IMR-90 (cell line): ENCODE measurements at regions not wholly inside any gene's neighbourhood (a gene's known extent, or its start where the extent isn't known, plus 50 kb on each side); places are given as distances from the start of the nearest gene placed in this dataset.

ENCODE experiments used
- ATAC-seq: fragments of 200-7000 bp; cut with Tn5 transposase; 2 replicates; pipeline ENCODE4 v1.9.1; 2020; ENCODE audit warnings: low read depth, mild to moderate bottlenecking, moderate library complexity
- BruUV-seq: library from RNA; stranded (reverse); fragments of 400-500 nt; replicated peaks from 2 replicates; lab custom pipeline; 2021; lab: Mats Ljungman, UMichigan
- CTCF ChIA-PET: fragments of 300-600 bp; formaldehyde crosslinking; extraction: SDS; loops from one replicate; lab custom pipeline; 2021; ENCODE audit warnings: antibody characterized with exemption; lab: Yijun Ruan, JAX
- POLR2A ChIA-PET: fragments of 300-600 bp; sonication (Branson Sonifier 250); formaldehyde crosslinking; loops from one replicate; lab custom pipeline; 2022; ENCODE audit warnings: antibody characterized with exemption; ENCODE audit not compliant: unreplicated experiment; lab: Charles Lee
- DNase-seq: peaks from one replicate; pipeline ENCODE4 v3.0.0; 2013
- H2AFZ ChIP-seq: replicated peaks from 2 replicates; pipeline ENCODE3; 2013; ENCODE audit warnings: low read length, mild to moderate bottlenecking; ENCODE audit not compliant: poor library complexity
- H2AK5ac ChIP-seq: 2 replicates; pipeline ENCODE4 v1.6.1; 2013; ENCODE audit warnings: low read depth, low read length, inconsistent platforms
- H2AK9ac ChIP-seq: replicated peaks from 2 replicates; pipeline ENCODE3; 2013; ENCODE audit warnings: mild to moderate bottlenecking, low read depth, low read length, moderate library complexity; ENCODE audit not compliant: poor library complexity
- H2BK120ac ChIP-seq: 2 replicates; pipeline ENCODE4 v1.6.1; 2013; ENCODE audit warnings: low read depth, low read length, inconsistent platforms
- H2BK15ac ChIP-seq: 3 replicates; pipeline ENCODE4 v1.6.1; 2013; ENCODE audit warnings: low read depth, low read length, inconsistent platforms
- H2BK20ac ChIP-seq: 2 replicates; pipeline ENCODE4 v1.6.1; 2013; ENCODE audit warnings: low read depth, mild to moderate bottlenecking, inconsistent platforms, low read length, moderate library complexity
- H2BK5ac ChIP-seq: 2 replicates; pipeline ENCODE4 v1.6.1; 2013; ENCODE audit warnings: mild to moderate bottlenecking, low read depth, low read length, inconsistent platforms; ENCODE audit not compliant: poor library complexity, severe bottlenecking
- H3K14ac ChIP-seq: replicated peaks from 2 replicates; pipeline ENCODE4 v1.6.1; 2013; ENCODE audit warnings: low read depth, low read length, inconsistent platforms
- H3K18ac ChIP-seq: 2 replicates; pipeline ENCODE4 v1.6.1; 2013; ENCODE audit warnings: low read depth, low read length, control low read depth
- H3K23ac ChIP-seq: 2 replicates; pipeline ENCODE4 v1.6.1; 2013; ENCODE audit warnings: low read depth, low read length, inconsistent platforms
- H3K27ac ChIP-seq: 2 replicates; pipeline ENCODE4 v1.5.1; 2013; ENCODE audit warnings: mild to moderate bottlenecking, control low read depth, low read length; ENCODE audit not compliant: insufficient read depth
- H3K27me3 ChIP-seq: 2 replicates; pipeline ENCODE4 v1.6.1; 2013; ENCODE audit warnings: low read length; ENCODE audit not compliant: control insufficient read depth, insufficient read depth
- H3K36me3 ChIP-seq: 2 replicates; pipeline ENCODE4 v1.6.1; 2013; ENCODE audit warnings: low read length, mixed read lengths; ENCODE audit not compliant: control insufficient read depth, insufficient read depth
- H3K4ac ChIP-seq: 2 replicates; pipeline ENCODE4 v1.6.1; 2013; ENCODE audit warnings: low read depth, low read length, inconsistent platforms
- H3K4me1 ChIP-seq: 2 replicates; pipeline ENCODE4 v1.6.1; 2013; ENCODE audit warnings: low read length, mixed read lengths; ENCODE audit not compliant: control insufficient read depth, insufficient read depth
- H3K4me2 ChIP-seq: 2 replicates; pipeline ENCODE4 v1.6.1; 2013; ENCODE audit warnings: low read depth, mild to moderate bottlenecking, control low read depth, low read length, moderate library complexity
- H3K4me3 ChIP-seq: 2 replicates; pipeline ENCODE4 v1.5.1; 2013; ENCODE audit warnings: low read depth, mild to moderate bottlenecking, control low read depth, low read length, moderate library complexity; ENCODE audit not compliant: insufficient read depth
- H3K56ac ChIP-seq: 2 replicates; pipeline ENCODE4 v1.6.1; 2013; ENCODE audit warnings: low read length, inconsistent platforms; ENCODE audit not compliant: insufficient read depth; ENCODE audit errors: extremely low read depth
- H3K79me1 ChIP-seq, 2 experiments: 2 replicates each; pipeline ENCODE4 v1.6.1; 2013; ENCODE audit warnings: low read length in 2 of 2, inconsistent platforms in 1 of 2, low read depth in 1 of 2
- H3K9ac ChIP-seq: 2 replicates; pipeline ENCODE4 v1.6.1; 2013; ENCODE audit warnings: low read depth, low read length, control low read depth
- H3K9me1 ChIP-seq: 2 replicates; pipeline ENCODE4 v1.6.1; 2013; ENCODE audit warnings: low read length, inconsistent platforms; ENCODE audit not compliant: insufficient read depth
- H3K9me3 ChIP-seq: 2 replicates; pipeline ENCODE4 v1.6.1; 2013; ENCODE audit warnings: low read length; ENCODE audit not compliant: control insufficient read depth, insufficient read depth
- H4K20me1 ChIP-seq: 2 replicates; pipeline ENCODE4 v1.6.1; 2013; ENCODE audit warnings: low read length, inconsistent platforms; ENCODE audit not compliant: insufficient read depth
- H4K5ac ChIP-seq: 2 replicates; pipeline ENCODE4 v1.6.1; 2013; ENCODE audit warnings: mild to moderate bottlenecking, low read depth, low read length, control low read depth
- H4K8ac ChIP-seq, 2 experiments: 2 replicates each; pipeline ENCODE4 v1.6.1; 2013; ENCODE audit warnings: low read depth in 2 of 2, low read length in 2 of 2, control low read depth in 1 of 2, inconsistent platforms in 1 of 2
- H4K91ac ChIP-seq: 2 replicates; pipeline ENCODE4 v1.6.1; 2013; ENCODE audit warnings: low read depth, low read length, inconsistent platforms; ENCODE audit not compliant: insufficient read depth
- BHLHE40 ChIP-seq: fragments of 150-350 bp; IDR thresholded peaks from 2 replicates; pipeline ENCODE4 v1.6.1; 2016; ENCODE audit warnings: mild to moderate bottlenecking, low read depth, low read length
- CEBPB ChIP-seq: IDR thresholded peaks from 2 replicates; pipeline ENCODE4 v1.6.1; 2012; ENCODE audit warnings: low read depth, low read length, improper control_type of control experiment
- CHD1 ChIP-seq: IDR thresholded peaks from 2 replicates; pipeline ENCODE4 v1.6.1; 2012; ENCODE audit warnings: low read depth, low read length, improper control_type of control experiment
- CTCF ChIP-seq: conservative IDR thresholded peaks from 2 replicates; pipeline ENCODE4 v1.5.1; 2012; ENCODE audit warnings: mild to moderate bottlenecking, low read depth, low read length, improper control_type of control experiment
- ELK1 ChIP-seq: fragments of 150-350 bp; IDR thresholded peaks from 2 replicates; pipeline ENCODE4 v1.6.1; 2016; ENCODE audit warnings: low read depth, mild to moderate bottlenecking, low read length, moderate library complexity, borderline replicate concordance
- FOS ChIP-seq: fragments of 150-350 bp; IDR thresholded peaks from 2 replicates; pipeline ENCODE4 v1.6.1; 2016; ENCODE audit warnings: low read depth, low read length
- MAFK ChIP-seq: IDR thresholded peaks from 2 replicates; pipeline ENCODE4 v1.6.1; 2012; ENCODE audit warnings: low read depth, low read length, improper control_type of control experiment
- MAZ ChIP-seq: IDR thresholded peaks from 2 replicates; pipeline ENCODE4 v1.6.1; 2012; ENCODE audit warnings: low read depth, mild to moderate bottlenecking, low read length, improper control_type of control experiment, moderate library complexity, borderline replicate concordance
- MXI1 ChIP-seq: IDR thresholded peaks from 2 replicates; pipeline ENCODE4 v1.6.1; 2012; ENCODE audit warnings: low read depth, mild to moderate bottlenecking, low read length, moderate library complexity, borderline replicate concordance
- NFE2L2 ChIP-seq: fragments of 150-350 bp; IDR thresholded peaks from 2 replicates; pipeline ENCODE4 v1.6.1; 2016; ENCODE audit warnings: low read depth, mild to moderate bottlenecking, low read length
- POLR2A ChIP-seq: IDR thresholded peaks from 2 replicates; pipeline ENCODE4 v1.6.1; 2012; ENCODE audit warnings: mild to moderate bottlenecking, low read depth, low read length
- RAD21 ChIP-seq: IDR thresholded peaks from 2 replicates; pipeline ENCODE4 v1.6.1; 2012; ENCODE audit warnings: low read length, improper control_type of control experiment
- RCOR1 ChIP-seq: IDR thresholded peaks from 2 replicates; pipeline ENCODE4 v1.6.1; 2012; ENCODE audit warnings: mild to moderate bottlenecking, low read length, improper control_type of control experiment; ENCODE audit not compliant: insufficient replicate concordance
- RFX5 ChIP-seq: IDR thresholded peaks from 2 replicates; pipeline ENCODE4 v1.8.0; 2012; ENCODE audit warnings: low read depth, mild to moderate bottlenecking, low read length, moderate library complexity
- SMC3 ChIP-seq: fragments of 150-350 bp; IDR thresholded peaks from 2 replicates; pipeline ENCODE4 v1.6.1; 2016; ENCODE audit warnings: low read depth, mild to moderate bottlenecking, antibody characterized with exemption, low read length, moderate library complexity
- USF2 ChIP-seq: fragments of 150-350 bp; IDR thresholded peaks from 2 replicates; pipeline ENCODE4 v1.6.1; 2017; ENCODE audit warnings: mild to moderate bottlenecking, antibody characterized with exemption, low read length, low read depth
- WGBS, 2 experiments: methylation state at CpG; one replicate each; pipeline versions ENCODE4 v1.1.5 to v1.1.7; 2013; ENCODE audit warnings: missing lambda C conversion rate in 2 of 2; ENCODE audit not compliant: insufficient read length in 1 of 2; ENCODE audit errors: extremely low coverage in 2 of 2; 5-methylcytosine and 5-hydroxymethylcytosine counted together
- dilution Hi-C: fragments of 300-500 bp; cut with HindIII; formaldehyde crosslinking; loops from one replicate; pipeline ENCODE4 v1.14.3; 2018; ENCODE audit warnings: low sequenced_read_pairs; ENCODE audit not compliant: unreplicated experiment
- in situ Hi-C: fragments of 300-500 bp; cut with MboI; formaldehyde crosslinking; loops from 3 replicates; pipeline ENCODE4 v1.14.3; 2019; ENCODE audit warnings: low sequenced_read_pairs, inconsistent platforms, mixed read lengths
- intact Hi-C: fragments of 100-400 bp; cut with micrococcal nuclease; formaldehyde crosslinking; loops from 2 replicates; pipeline ENCODE4 v1.10.0; 2022

GRCh38 chr22:26937213-26937612 is 279.8 kb downstream of the MIAT start:
- ChIA-PET POLR2A (no interaction called here), CTCF (interaction anchor here (0.6 kb wide), 1 partner anchor 63 kb away, joined by 3 read pairs; no protein-coding TSS in a partner anchor)
- H2AFZ ChIP-seq = no peak overlapping the region
- DNase-seq (no peak), ATAC-seq (no peak)
- no CpG with 5 or more reads among the region's 5 CpGs for WGBS, 2 experiments
- no peak overlapping the region for H3K4me2 ChIP-seq
- H4K5ac ChIP-seq = no peak overlapping the region
- no peak for TF ChIP-seq FOS
- TF ChIP-seq RAD21 = no peak
- TF ChIP-seq RCOR1 = no peak
- no peak for TF ChIP-seq MXI1
- TF ChIP-seq BHLHE40 = no peak
- TF ChIP-seq CEBPB = no peak
- no peak for TF ChIP-seq SMC3
- no peak for TF ChIP-seq CHD1
- no peak for TF ChIP-seq CTCF
- TF ChIP-seq MAZ = no peak
- TF ChIP-seq MAFK = no peak
- no peak for TF ChIP-seq RFX5
- no peak for TF ChIP-seq ELK1
- no peak for TF ChIP-seq USF2
- no peak for TF ChIP-seq POLR2A
- no peak for TF ChIP-seq NFE2L2
- H4K20me1 ChIP-seq = no peaks in the 10 kb centered on the region
- H4K91ac ChIP-seq = no peak overlapping the region
- H2BK20ac ChIP-seq = no peak overlapping the region
- no peak overlapping the region for H3K4me3 ChIP-seq
- in situ Hi-C loops = no loop called here
- H3K9me1 ChIP-seq = no peaks in the 10 kb centered on the region
- H3K14ac ChIP-seq = no peak overlapping the region
- intact Hi-C loops = no loop called here
- H2AK9ac ChIP-seq = no peak overlapping the region
- peaks cover 21% of the 10 kb centered on the region for H3K27me3 ChIP-seq
- H3K4me1 ChIP-seq = no peaks in the 10 kb centered on the region
- H2BK5ac ChIP-seq = no peak overlapping the region
- no peak overlapping the region for H3K56ac ChIP-seq
- no TSS peak for BruUV-seq
- peaks cover 3% of the 10 kb centered on the region; the same call in 1 of the 2 replicates for H3K9me3 ChIP-seq
- no peak overlapping the region for H2AK5ac ChIP-seq
- H3K18ac ChIP-seq = no peak overlapping the region
- H3K36me3 ChIP-seq = no peaks in the 10 kb centered on the region
- H3K9ac ChIP-seq = no peak overlapping the region
- no peaks in the 10 kb centered on the region for H3K79me1 ChIP-seq
- dilution Hi-C loops = no loop called here
- H3K23ac ChIP-seq = no peak overlapping the region
- H2BK15ac ChIP-seq = no peak overlapping the region
- no peak overlapping the region for H2BK120ac ChIP-seq
- no peak overlapping the region for H3K4ac ChIP-seq
- H3K27ac ChIP-seq = no peak overlapping the region
- no peak overlapping the region for H4K8ac ChIP-seq
